Activated CD4-positive, alpha-beta T cell treated with anti-CD3 and anti-CD28 coated beads, Interleukin-2, amount 10 ng/mL, durations not matched to agents 24 days and 14 days (primary cell): ENCODE measurements at regions not wholly inside any gene's neighbourhood (a gene's known extent, or its start where the extent isn't known, plus 50 kb on each side); places are given as distances from the start of the nearest gene placed in this dataset.
"Not testable (repeated sequence)": the region's sequence is repeated elsewhere in the genome, so short reads cannot be mapped to it uniquely, and the experiment has no call there.

Experiments used
- DNase-seq: peaks from one replicate; pipeline ENCODE4 v3.0.0; 2022
- H3K27ac Mint-ChIP-seq: one replicate; pipeline ENCODE4 v1.8.0; 2022; ENCODE audit warnings: mild to moderate bottlenecking, mixed read lengths
- H3K27me3 Mint-ChIP-seq: one replicate; pipeline ENCODE4 v1.8.0; 2022; ENCODE audit warnings: mixed read lengths
- H3K36me3 Mint-ChIP-seq: one replicate; pipeline ENCODE4 v1.8.0; 2022; ENCODE audit warnings: low read depth, mild to moderate bottlenecking, mixed read lengths
- H3K4me1 Mint-ChIP-seq: one replicate; pipeline ENCODE4 v1.8.0; 2021; ENCODE audit warnings: mixed read lengths
- H3K4me3 Mint-ChIP-seq: one replicate; pipeline ENCODE4 v1.8.0; 2022; ENCODE audit warnings: mild to moderate bottlenecking, moderate library complexity, mixed read lengths
- H3K9me3 Mint-ChIP-seq: one replicate; pipeline ENCODE4 v1.8.0; 2021; ENCODE audit warnings: mixed read lengths
- intact Hi-C: fragments of 100-400 bp; cut with micrococcal nuclease; formaldehyde crosslinking; loops from one replicate; pipeline ENCODE4 v1.15.1; 2023

DNA sequence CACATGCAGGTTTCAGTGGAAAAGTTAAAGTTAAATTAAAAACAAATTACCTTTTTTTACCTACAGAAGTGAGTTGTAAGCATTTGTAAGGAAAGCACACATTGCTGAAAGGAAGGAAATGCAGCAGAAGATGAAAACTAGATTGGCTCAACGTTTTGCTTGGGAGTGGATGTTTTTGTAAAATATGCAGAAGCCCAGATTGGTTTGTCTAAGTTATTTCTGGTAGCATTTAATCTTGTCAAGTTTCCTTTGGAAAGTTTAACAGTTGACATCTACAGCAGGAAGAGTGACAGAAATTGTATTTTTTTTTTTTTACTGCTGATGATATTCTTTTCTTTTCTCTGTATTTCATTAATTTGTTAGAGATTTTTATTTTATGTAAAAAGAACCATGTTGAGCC lies 315.1 kb upstream of the MON1B start:
- Mint-ChIP-seq H3K36me3 (no peaks in the 10 kb centered on the region), H3K4me1 (no peaks in the 10 kb centered on the region), H3K27ac (no peak overlapping the region), H3K4me3 (no peak overlapping the region), H3K9me3 (no peaks in the 10 kb centered on the region), H3K27me3 (no peaks in the 10 kb centered on the region)
- intact Hi-C loops = no loop called here
- DNase-seq = no peak

DNA sequence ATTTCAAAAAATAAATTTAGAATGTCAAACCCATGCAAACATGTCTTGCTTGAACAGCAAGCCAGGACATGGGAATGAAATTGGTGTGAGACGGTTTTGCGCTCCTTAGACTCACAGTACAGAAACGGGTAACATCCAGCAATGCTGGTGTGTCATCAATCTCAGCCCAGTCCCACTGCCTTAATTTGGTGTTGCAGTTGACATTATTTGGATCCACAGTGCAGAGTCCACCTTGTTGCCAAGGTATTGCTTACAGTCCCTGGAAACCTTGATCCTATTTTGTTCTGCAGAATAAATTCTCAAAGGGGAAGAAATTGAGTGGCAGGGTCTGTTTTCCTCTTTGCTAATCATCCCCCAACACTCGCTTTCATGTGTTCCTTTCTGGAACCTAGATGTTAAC lies 311.6 kb upstream of the MON1B start:
- no peaks in the 10 kb centered on the region for H3K9me3 Mint-ChIP-seq
- H3K27me3 Mint-ChIP-seq = no peaks in the 10 kb centered on the region
- H3K36me3 Mint-ChIP-seq = no peaks in the 10 kb centered on the region
- H3K4me1 Mint-ChIP-seq = no peaks in the 10 kb centered on the region
- DNase-seq = no peak
- intact Hi-C loops = no loop called here
- no peak overlapping the region for H3K4me3 Mint-ChIP-seq
- H3K27ac Mint-ChIP-seq = no peak overlapping the region

DNA sequence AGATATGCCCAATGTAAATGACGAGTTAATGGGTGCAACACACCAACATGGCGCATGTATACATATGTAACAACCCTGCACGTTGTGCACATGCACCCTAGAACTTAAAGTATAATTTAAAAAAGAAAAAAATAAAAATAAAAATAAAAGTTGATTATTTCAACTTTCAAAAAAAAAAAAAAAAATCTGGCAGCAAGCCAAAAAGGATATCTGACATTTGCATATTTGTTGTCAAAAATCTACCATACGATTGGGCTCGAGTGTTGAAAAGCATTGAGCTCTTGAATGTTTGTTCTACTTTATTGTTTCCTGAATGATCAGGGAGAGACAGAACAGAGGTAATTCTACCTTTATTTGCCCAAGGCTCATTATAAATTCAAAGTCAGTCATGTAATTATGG lies 310.5 kb upstream of the MON1B start:
- intact Hi-C loops = not testable (repeated sequence)

DNA sequence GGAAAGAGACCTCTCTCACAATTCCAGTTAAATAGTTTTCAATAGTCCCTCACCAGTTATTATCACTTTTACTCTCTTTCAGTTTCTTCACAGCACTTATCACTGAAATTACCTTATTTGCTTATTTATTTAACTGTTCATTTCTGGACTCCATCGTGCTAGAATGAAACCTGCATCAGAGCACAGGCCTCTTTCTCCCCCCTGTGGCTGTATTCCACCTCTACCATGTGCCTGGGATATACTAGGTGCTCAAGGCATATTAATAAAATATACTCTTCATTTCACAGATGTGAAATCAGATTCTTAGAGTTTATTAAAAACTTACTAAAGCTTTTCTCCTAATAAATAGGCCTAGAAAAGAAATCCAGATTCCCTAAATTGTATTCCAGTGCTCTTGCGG lies 308.9 kb upstream of the MON1B start:
- Mint-ChIP-seq H3K4me1 (no peaks in the 10 kb centered on the region), H3K27me3 (no peaks in the 10 kb centered on the region), H3K9me3 (no peaks in the 10 kb centered on the region), H3K4me3 (no peak overlapping the region), H3K36me3 (no peaks in the 10 kb centered on the region), H3K27ac (no peak overlapping the region)
- intact Hi-C loops = no loop called here
- no peak for DNase-seq

More for the DNA sequence above, 310.5 kb upstream of the MON1B start:
- not testable (repeated sequence) for H3K27ac Mint-ChIP-seq, H3K4me1 Mint-ChIP-seq, H3K4me3 Mint-ChIP-seq, H3K36me3 Mint-ChIP-seq, DNase-seq, H3K27me3 Mint-ChIP-seq, H3K9me3 Mint-ChIP-seq

DNA sequence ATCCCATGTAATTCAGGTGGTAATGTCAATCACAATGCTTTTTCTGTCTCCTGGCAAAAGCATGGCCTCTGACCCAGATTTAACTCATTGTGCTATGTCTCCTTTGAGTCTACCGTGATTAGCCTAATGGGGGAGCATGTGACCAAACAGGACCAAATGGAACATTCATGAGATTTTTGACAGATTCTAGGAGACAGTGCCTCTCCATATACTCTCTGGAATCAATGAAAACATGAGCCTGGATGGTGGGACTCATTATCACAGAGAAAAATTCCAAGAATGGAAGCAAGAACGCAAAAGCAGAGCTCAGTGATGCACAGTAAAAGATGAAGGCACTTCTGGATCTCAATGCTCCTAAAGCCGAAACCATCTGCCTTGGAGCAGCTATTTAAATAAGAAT lies 307.9 kb upstream of the MON1B start:
- no peak overlapping the region for H3K27ac Mint-ChIP-seq
- intact Hi-C loops = no loop called here
- no peaks in the 10 kb centered on the region for H3K36me3 Mint-ChIP-seq
- no peak overlapping the region for H3K4me3 Mint-ChIP-seq
- H3K27me3 Mint-ChIP-seq = no peaks in the 10 kb centered on the region
- H3K4me1 Mint-ChIP-seq = no peaks in the 10 kb centered on the region
- no peaks in the 10 kb centered on the region for H3K9me3 Mint-ChIP-seq
- no peak for DNase-seq

DNA sequence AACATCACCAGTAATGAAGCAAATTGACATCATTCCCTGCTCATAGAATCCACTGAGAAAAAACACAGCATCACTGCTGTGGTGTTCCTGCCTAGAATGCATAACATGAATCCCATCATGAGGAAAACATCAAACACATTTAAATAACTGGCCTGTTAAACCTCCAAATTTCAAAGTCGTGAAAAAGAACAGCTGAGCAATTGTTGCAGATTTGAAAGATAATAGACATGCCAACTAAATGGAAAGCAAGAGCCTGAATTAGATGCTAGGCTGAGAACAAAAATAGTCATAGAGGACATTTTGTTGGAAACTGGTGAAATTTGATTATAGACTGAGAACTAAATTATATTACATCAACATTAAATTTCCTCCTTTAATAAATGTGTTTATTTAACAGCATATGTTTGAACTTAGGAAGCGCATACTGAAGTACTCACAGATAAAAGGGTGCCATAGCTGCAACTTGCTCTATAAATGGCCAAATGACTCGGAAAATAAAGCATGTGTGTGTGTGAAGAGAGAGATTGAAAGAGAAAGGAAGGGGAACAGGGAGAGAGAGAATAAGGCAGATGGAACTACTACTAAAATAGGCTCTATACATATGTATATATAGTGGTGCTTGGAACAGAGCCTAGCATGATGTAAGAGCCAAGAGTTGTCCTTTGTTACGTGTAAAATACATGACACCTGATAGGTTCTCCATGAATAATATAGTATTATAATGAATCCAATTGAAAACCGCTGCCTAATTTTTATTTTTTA lies 305.0 kb upstream of the MON1B start:
- intact Hi-C loops = no loop called here
- Mint-ChIP-seq H3K4me1 (no peaks in the 10 kb centered on the region), H3K4me3 (no peak overlapping the region), H3K27me3 (no peaks in the 10 kb centered on the region), H3K36me3 (no peaks in the 10 kb centered on the region), H3K27ac (no peak overlapping the region), H3K9me3 (no peaks in the 10 kb centered on the region)
- DNase-seq = no peak

DNA sequence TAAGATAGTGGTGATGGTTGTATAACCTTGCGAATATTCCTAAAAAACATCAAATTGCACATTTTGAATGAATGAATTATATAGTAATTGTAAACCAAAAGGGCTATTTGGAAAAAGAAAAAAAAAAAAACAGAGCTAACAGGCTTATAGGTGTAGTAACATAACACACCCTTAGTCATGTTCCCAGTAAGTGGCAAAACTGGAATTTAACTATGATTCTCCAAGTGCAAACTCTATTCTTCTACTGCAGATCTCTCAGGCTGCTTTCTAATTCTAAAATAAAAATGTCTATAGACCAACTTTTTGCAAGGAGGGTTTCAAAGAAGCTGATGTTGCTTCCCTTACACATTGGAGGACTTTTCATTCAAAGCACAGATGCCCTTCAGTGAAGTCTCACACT lies 293.2 kb upstream of the MON1B start:
- H3K27me3 Mint-ChIP-seq = no peaks in the 10 kb centered on the region
- intact Hi-C loops = no loop called here

DNA sequence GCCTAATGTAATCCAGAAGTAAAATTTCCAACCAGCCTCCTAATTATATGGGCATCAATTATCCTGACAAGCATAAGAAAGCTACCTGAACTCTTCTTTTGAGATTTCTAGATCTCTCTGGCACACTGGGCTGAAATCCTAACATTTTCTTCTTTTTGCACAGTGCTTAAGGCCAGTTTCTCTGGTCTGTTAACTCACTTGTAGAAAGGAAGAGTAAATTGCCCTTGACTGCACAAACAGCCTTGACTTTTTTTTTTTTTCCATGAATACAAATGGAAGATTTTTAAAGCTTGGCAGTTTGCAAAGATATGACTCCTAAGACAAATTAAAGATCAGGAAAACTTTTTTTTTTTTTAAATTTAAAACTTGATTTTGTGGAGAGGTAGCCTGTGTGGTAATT lies 291.2 kb upstream of the MON1B start:
- H3K27ac Mint-ChIP-seq = no peak overlapping the region
- intact Hi-C loops = no loop called here

More for the DNA sequence above, 293.2 kb upstream of the MON1B start:
- Mint-ChIP-seq H3K4me1 (no peaks in the 10 kb centered on the region), H3K27ac (no peak overlapping the region), H3K4me3 (no peak overlapping the region), H3K36me3 (no peaks in the 10 kb centered on the region), H3K9me3 (no peaks in the 10 kb centered on the region)
- DNase-seq = no peak

DNA sequence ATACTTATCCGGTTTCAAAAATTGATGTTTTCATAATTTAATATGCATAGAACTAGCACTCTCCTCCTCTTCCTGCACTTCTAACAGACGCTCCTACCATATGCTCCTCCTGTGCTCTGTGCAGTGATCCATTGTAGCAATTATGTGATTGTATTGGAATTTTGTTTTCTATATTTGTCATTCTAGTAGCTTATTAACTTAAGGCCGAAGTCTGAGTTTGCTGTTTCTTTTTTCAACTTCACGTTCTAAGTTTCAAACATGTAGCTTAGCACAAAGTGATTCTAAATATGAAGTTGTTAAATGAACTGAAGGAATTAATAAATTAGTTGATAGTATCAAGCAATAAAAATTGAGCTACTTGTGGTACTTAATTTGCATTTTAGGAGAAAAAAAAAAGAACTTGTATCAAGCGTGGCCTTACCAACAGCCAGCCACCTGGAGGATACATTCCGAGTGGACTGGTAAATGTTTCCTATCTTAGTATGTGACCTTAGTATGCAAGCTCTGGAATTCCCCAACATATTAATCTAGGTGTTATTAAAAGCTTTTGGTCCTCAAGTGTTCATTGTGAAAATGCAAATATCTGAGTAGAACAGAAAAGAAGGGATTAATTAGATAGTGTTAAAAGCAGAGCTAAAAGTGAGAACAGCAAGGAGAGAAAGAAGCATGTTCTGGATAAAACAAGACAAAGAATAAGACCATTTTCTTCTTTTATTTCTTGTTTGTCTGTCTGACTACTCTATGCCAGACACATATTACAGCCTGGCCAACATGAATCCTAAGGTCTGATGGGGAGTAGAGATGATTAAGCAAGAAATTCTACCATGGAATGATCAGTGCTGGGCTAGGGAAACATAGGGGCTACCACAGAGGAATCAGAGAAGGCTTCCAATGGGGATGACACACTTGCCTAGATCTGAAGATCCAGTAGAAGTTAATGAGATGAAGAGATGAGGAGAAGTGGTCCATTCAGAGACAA lies 290.4 kb upstream of the MON1B start:
- Mint-ChIP-seq H3K9me3 (no peaks in the 10 kb centered on the region), H3K4me1 (no peaks in the 10 kb centered on the region), H3K27me3 (no peaks in the 10 kb centered on the region), H3K36me3 (no peaks in the 10 kb centered on the region), H3K27ac (no peak overlapping the region), H3K4me3 (no peak overlapping the region)
- no peak for DNase-seq
- intact Hi-C loops = no loop called here

More for the DNA sequence above, 291.2 kb upstream of the MON1B start:
- H3K36me3 Mint-ChIP-seq = no peaks in the 10 kb centered on the region
- H3K9me3 Mint-ChIP-seq = no peaks in the 10 kb centered on the region
- no peak overlapping the region for H3K4me3 Mint-ChIP-seq
- no peaks in the 10 kb centered on the region for H3K4me1 Mint-ChIP-seq
- DNase-seq = no peak
- H3K27me3 Mint-ChIP-seq = no peaks in the 10 kb centered on the region

DNA sequence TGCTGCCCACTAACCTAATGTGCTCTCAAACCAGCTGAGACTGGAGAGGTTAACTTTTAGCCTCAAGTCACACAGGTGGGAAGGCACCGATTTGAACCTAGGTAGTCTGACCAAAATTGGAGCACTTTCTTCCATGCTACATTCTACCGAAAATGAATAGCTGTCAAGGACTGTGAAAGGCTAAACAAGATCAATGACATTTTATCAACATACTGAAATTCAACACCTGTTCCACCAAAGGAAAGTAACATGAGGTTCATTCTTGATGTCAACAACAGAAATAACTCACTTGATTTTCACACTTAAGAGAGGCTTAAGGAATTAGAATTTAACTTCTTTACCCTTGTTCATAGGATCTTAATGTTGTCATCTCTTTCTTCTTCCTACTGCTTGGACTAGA lies 284.4 kb upstream of the MON1B start:
- Mint-ChIP-seq H3K27ac (no peak overlapping the region), H3K4me3 (no peak overlapping the region), H3K4me1 (no peaks in the 10 kb centered on the region), H3K27me3 (no peaks in the 10 kb centered on the region), H3K9me3 (no peaks in the 10 kb centered on the region), H3K36me3 (no peaks in the 10 kb centered on the region)
- intact Hi-C loops = no loop called here
- no peak for DNase-seq

DNA sequence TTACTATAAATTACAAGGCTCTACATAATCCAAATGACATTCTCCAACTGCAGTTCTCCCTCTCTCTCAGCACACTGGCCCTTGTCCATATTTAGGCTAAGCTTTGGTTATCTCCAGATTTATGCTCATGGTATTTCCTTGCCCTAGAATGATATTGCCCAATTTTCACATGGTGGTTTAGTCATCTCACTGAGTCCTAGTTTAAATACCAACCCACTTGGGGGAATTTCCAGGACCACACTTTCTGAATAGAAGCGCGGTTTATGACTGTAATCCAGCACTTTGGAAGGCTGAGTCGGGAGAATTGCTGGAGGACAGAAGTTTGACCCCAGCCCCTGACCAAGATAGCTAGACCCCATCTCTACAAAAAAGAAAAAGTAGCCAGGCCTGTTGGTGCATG lies 280.1 kb upstream of the MON1B start:
- no peak for DNase-seq
- Mint-ChIP-seq H3K9me3 (no peaks in the 10 kb centered on the region), H3K27ac (no peak overlapping the region), H3K4me3 (no peak overlapping the region), H3K36me3 (no peaks in the 10 kb centered on the region), H3K4me1 (no peaks in the 10 kb centered on the region), H3K27me3 (no peaks in the 10 kb centered on the region)
- intact Hi-C loops = no loop called here

DNA sequence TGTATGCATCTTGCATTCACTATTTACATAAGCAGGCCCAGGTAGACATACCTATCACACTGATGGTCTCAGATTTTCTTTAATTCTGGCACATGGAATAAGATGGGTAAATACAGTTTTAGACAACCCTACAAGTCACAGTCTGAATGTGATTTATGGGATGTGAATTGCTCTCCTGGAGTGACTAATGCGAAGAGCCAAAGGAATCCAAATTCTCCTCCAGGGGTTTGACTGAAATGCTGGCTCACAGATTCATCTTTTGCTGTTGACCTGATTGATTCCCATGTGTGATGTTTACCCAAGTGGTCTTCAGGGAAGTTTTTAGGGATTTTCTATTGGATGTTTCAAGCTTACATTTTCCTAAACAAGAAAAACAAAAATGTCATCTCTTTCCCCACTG lies 277.9 kb upstream of the MON1B start:
- Mint-ChIP-seq H3K9me3 (no peaks in the 10 kb centered on the region), H3K4me1 (no peaks in the 10 kb centered on the region), H3K4me3 (no peak overlapping the region), H3K27ac (no peak overlapping the region), H3K27me3 (no peaks in the 10 kb centered on the region), H3K36me3 (no peaks in the 10 kb centered on the region)
- no peak for DNase-seq
- intact Hi-C loops = no loop called here

DNA sequence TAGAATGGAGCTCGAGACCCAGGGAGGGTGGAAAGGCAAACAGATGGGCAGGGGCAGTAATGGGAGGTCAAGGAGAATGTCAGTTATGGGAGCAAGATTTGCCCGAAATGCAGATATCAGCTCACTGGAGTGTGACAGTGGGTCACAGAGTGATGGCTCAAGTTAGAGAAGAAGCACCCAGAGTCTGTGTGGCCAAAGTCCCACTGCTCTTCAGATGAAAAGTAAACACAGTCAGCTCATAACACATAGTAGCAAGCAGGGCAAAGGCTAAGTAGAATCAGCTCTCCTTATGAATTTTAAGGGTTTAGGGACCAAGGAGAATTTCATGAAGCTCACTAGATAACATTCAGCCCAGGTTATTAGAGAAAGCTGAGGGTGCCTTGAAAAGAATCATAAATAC lies 264.9 kb upstream of the MON1B start:
- H3K9me3 Mint-ChIP-seq = no peaks in the 10 kb centered on the region
- no peak for DNase-seq
- intact Hi-C loops = no loop called here
- H3K36me3 Mint-ChIP-seq = no peaks in the 10 kb centered on the region
- H3K27me3 Mint-ChIP-seq = no peaks in the 10 kb centered on the region
- no peak overlapping the region for H3K27ac Mint-ChIP-seq
- no peaks in the 10 kb centered on the region for H3K4me1 Mint-ChIP-seq
- no peak overlapping the region for H3K4me3 Mint-ChIP-seq

DNA sequence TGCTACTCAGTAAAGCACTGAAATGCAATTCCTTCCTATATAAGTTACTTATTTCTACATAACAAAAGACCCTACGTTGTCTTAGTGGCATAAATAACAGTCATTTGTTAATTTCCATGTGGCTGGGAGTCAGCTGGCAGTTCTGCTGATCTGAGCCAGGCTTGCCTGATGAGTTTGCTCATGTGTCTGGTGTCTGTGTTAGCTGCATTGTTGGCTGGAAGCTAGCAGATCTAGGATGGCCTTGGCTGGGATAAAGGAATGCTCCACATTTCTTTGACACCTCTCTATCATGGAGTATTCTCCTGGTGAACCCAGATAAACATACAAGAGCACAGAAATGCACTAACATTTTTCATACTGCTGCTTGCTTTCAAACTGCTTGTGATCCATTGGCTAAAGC lies 264.4 kb upstream of the MON1B start:
- H3K4me3 Mint-ChIP-seq = no peak overlapping the region
- no peak for DNase-seq
- H3K27me3 Mint-ChIP-seq = no peaks in the 10 kb centered on the region
- H3K36me3 Mint-ChIP-seq = no peaks in the 10 kb centered on the region
- no peak overlapping the region for H3K27ac Mint-ChIP-seq
- intact Hi-C loops = no loop called here
- no peaks in the 10 kb centered on the region for H3K9me3 Mint-ChIP-seq
- no peaks in the 10 kb centered on the region for H3K4me1 Mint-ChIP-seq
